Mucosa of descending colon (tissue), 3 donors: ENCODE measurements at regions not wholly inside any gene's neighbourhood (a gene's known extent, or its start where the extent isn't known, plus 50 kb on each side); places are given as distances from the start of the nearest gene placed in this dataset.

Source experiments
- ATAC-seq: fragments of 200-7000 bp; cut with Tn5 transposase; one replicate; pipeline ENCODE4 v1.9.1; 2020; ENCODE audit warnings: mild to moderate bottlenecking, moderate library complexity
- DNase-seq, 3 donors: peaks; one replicate each; pipeline ENCODE4 v3.0.0-alpha.2; 2020
- H3K36me3 ChIP-seq: fragments of 200-600 bp; one replicate; pipeline ENCODE4 v1.8.0; 2021; ENCODE audit warnings: low read depth, mild to moderate bottlenecking
- H3K4me1 ChIP-seq: fragments of 200-600 bp; one replicate; pipeline ENCODE4 v1.8.0; 2021; ENCODE audit warnings: low read depth, mild to moderate bottlenecking
- H3K4me3 ChIP-seq: fragments of 200-600 bp; one replicate; pipeline ENCODE4 v1.8.0; 2021; ENCODE audit warnings: mild to moderate bottlenecking
- H3K9me3 ChIP-seq: fragments of 200-600 bp; one replicate; pipeline ENCODE4 v1.8.0; 2021; ENCODE audit warnings: mild to moderate bottlenecking
- intact Hi-C, 2 donors: fragments of 100-400 bp; cut with DNase I in 1 of 2; cut with micrococcal nuclease in 1 of 2; formaldehyde crosslinking; loops; one replicate each; pipeline versions ENCODE4 v1.11.0 to v1.11.1; 2022; cut with DNase I, micrococcal nuclease
- TF ChIP-seq, protein P1 (sequence below): fragments of 200-600 bp; IDR thresholded peaks from one replicate; pipeline ENCODE4 v1.8.0; 2022; ENCODE audit warnings: antibody characterized with exemption, mild to moderate bottlenecking
- donor health status: DM: no; HTN: no; CAD: no; lungs with moderate emphysema.
- donor health status: DM: no; HTN: no; CAD: no.
- donor health status: DM: no; HTN: yes; CAD: no.

DNA sequence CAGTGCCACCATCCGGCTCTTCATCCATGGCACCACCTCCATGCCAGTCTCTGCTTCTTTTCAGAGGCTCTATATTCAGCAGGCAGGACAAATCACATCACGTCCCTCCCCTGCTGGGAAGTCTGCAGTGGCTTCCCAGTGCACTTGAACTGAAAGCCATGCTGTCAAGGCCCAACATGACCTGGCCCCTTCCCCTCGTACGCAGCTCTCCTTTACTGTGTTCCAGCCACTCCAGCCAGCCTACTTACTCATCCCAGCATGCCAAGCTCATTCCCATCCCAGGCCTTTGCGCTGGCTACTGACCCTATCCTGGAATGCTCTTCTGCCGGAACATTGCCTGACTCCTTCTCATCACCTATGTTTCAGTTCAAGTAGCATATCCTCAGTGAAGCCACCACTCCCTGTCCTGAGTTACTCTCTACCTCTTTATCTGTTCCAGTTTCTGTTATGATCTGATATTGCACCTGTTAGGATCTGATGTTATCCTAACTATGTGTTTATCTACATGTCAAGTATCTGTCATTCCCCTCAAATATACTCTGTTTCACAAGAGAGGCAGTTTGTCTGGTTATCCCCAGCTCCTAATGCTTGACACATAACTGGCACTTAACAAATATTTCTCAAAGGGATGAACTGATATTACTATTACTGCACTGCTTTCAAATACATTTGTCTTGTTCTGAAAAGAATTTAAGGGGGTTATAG is 101.2 kb upstream of the F3 start:
- no peaks in the 10 kb centered on the region for H3K36me3 ChIP-seq
- intact Hi-C loops: no loop called here
- no peaks in the 10 kb centered on the region for H3K4me1 ChIP-seq
- DNase-seq (no peak), ATAC-seq (no peak)
- no peak overlapping the region for H3K4me3 ChIP-seq
- TF ChIP-seq, protein P1, sequence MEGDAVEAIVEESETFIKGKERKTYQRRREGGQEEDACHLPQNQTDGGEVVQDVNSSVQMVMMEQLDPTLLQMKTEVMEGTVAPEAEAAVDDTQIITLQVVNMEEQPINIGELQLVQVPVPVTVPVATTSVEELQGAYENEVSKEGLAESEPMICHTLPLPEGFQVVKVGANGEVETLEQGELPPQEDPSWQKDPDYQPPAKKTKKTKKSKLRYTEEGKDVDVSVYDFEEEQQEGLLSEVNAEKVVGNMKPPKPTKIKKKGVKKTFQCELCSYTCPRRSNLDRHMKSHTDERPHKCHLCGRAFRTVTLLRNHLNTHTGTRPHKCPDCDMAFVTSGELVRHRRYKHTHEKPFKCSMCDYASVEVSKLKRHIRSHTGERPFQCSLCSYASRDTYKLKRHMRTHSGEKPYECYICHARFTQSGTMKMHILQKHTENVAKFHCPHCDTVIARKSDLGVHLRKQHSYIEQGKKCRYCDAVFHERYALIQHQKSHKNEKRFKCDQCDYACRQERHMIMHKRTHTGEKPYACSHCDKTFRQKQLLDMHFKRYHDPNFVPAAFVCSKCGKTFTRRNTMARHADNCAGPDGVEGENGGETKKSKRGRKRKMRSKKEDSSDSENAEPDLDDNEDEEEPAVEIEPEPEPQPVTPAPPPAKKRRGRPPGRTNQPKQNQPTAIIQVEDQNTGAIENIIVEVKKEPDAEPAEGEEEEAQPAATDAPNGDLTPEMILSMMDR: no peak
- H3K9me3 ChIP-seq: no peaks in the 10 kb centered on the region

DNA sequence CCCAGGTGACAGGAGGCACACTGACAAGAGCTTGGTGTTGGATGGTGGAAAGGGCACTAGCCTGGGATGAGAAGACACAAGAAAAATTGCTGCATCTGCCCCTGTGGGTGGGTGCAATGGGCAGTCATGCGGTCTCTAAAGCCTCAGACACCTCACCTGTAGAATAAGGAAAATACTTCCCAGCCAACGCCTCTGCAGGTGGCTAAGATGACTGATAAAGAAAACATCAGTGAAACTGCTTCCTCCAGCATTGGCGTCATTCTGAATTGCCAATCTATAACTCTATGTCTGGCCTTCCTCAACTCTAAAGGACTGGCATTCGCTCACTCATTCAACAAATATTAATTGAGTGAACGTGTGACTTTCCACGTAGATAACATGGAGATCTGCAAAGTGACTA is 100.4 kb upstream of the F3 start:
- H3K36me3 ChIP-seq: no peaks in the 10 kb centered on the region
- no peaks in the 10 kb centered on the region for H3K9me3 ChIP-seq
- TF ChIP-seq, protein P1: no peak
- intact Hi-C loops: no loop called here
- no peak overlapping the region for H3K4me3 ChIP-seq
- H3K4me1 ChIP-seq: no peaks in the 10 kb centered on the region
- ATAC-seq (peak; percentile 87), DNase-seq (peak in 1 of 3 donors; percentile 32)

DNA sequence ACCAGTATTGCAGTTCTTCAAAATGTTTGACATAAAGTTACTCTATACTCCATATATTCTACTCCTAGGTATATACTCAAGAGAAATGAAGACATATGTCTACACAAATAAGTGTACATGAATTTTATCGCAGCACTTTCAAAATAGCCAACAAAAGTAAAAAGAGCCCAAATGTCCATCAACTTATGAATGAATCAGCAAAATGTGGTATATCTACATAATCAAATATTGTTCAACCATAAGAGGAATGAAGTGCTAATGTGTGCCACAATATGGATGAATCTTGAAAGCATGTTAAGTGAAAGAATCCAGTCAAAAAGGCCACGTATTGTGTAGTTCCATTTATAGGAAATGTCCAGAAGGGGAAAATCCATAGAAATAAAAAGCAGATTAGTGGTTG is 98.6 kb upstream of the F3 start:
- Histone ChIP-seq H3K36me3 (no peaks in the 10 kb centered on the region), H3K4me3 (no peak overlapping the region), H3K9me3 (no peaks in the 10 kb centered on the region), H3K4me1 (no peaks in the 10 kb centered on the region)
- DNase-seq (no peak), ATAC-seq (no peak)
- intact Hi-C loops: no loop called here
- TF ChIP-seq, protein P1: no peak

DNA sequence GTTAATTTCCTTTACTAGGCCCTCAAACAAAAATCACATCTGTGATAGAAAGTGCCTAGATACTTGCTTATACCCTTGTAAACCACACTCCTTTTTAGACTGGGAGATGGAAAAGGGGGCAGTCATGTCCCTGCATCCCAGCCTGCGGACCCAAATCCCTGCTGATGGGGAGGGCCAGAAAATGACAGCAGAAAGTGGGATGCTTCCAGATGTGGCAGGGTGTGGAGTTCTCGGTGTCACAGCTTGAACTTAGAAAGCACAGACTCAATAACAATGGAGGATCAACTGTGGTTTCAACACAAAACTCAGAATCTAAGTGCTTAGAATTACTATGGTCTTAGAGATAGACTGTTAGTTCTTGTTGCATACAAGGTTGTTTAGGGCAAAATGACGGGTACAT is 95.6 kb upstream of the F3 start:
- no peak overlapping the region for H3K4me3 ChIP-seq
- TF ChIP-seq, protein P1: no peak
- H3K9me3 ChIP-seq: no peaks in the 10 kb centered on the region
- H3K36me3 ChIP-seq: no peaks in the 10 kb centered on the region
- H3K4me1 ChIP-seq: no peaks in the 10 kb centered on the region
- ATAC-seq: no peak
- intact Hi-C loops: no loop called here
- no peak for DNase-seq

DNA sequence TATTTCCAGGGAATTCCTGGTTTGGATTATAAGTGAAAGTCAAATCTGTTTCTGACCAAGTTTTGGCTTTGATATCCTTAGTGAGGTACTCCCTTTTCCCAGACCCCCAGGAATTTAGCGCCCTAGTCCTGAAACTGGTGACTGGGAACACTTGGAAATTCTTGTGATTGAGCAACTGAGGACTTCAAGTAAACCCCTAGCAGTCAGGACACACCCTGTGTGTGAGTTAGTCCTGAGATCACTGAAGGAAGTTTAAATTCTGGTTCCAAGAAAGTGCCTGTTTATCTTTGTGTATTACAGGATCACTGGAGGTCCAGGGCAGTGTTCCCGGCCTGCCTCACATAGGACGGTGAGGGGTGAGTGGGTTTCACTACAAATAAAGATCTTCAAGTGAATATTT is 95.1 kb upstream of the F3 start:
- DNase-seq (no peak), ATAC-seq (peak; percentile 40)
- no peaks in the 10 kb centered on the region for H3K4me1 ChIP-seq
- H3K4me3 ChIP-seq: no peak overlapping the region
- TF ChIP-seq, protein P1: no peak
- intact Hi-C loops: no loop called here
- H3K36me3 ChIP-seq: no peaks in the 10 kb centered on the region
- no peaks in the 10 kb centered on the region for H3K9me3 ChIP-seq

DNA sequence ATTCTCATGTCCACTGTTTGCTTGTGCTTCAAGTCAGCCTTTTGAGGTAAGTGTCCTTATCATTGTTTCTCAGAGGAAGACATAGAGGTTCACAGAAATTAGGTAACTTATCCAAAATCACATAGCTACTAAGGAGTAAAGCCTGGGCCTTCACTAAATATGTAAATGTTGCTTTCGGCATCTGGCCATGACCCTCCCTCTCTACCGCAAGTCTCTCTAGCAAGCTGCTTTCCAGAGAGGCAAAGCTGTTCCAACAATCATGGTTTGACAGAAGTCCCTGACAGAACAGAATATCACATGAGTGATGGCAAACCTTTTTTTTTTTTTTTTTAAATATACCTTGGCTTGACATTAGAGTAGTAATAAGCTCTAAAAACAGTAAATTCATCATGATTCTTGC is 94.5 kb upstream of the F3 start:
- no peak overlapping the region for H3K4me3 ChIP-seq
- DNase-seq (no peak), ATAC-seq (no peak)
- TF ChIP-seq, protein P1: no peak
- no peaks in the 10 kb centered on the region for H3K9me3 ChIP-seq
- intact Hi-C loops: no loop called here
- H3K36me3 ChIP-seq: no peaks in the 10 kb centered on the region
- no peaks in the 10 kb centered on the region for H3K4me1 ChIP-seq
